Bronchial epithelial cell (primary cell): ENCODE measurements at regions not wholly inside any gene's neighbourhood (a gene's known extent, or its start where the extent isn't known, plus 50 kb on each side); places are given as distances from the start of the nearest gene placed in this dataset.

ENCODE experiments used
- DNase-seq: peaks from one replicate; pipeline ENCODE4 v3.0.0-alpha.2; 2010; ENCODE audit warnings: low read depth
- FAIRE-seq: peaks from 2 replicates; lab custom pipeline; 2011; peaks lifted over from hg19 to GRCh38; lab: Jason Lieb, UNC
- H3K27me3 ChIP-seq: 2 replicates; pipeline ENCODE4 v1.5.1; 2011; ENCODE audit warnings: low read length; ENCODE audit not compliant: control insufficient read depth, insufficient read depth
- H3K36me3 ChIP-seq: 2 replicates; pipeline ENCODE4 v1.5.1; 2011; ENCODE audit warnings: low read length; ENCODE audit not compliant: control insufficient read depth, insufficient read depth
- H3K4me3 ChIP-seq: 2 replicates; pipeline ENCODE4 v1.5.1; 2011; ENCODE audit warnings: mild to moderate bottlenecking, low read depth, low read length, control low read depth
- CTCF ChIP-seq: IDR thresholded peaks from 2 replicates; pipeline ENCODE4 v1.5.1; 2011; ENCODE audit warnings: mild to moderate bottlenecking, moderate library complexity, low read length, control low read depth, inconsistent platforms; ENCODE audit not compliant: insufficient read depth, severe bottlenecking

- Histone ChIP-seq H3K4me3 (no peak overlapping the region), H3K36me3 (no peaks in the 10 kb centered on the region), H3K27me3 (no peaks in the 10 kb centered on the region)
- no peak for TF ChIP-seq CTCF
- no peak for FAIRE-seq
- no peak for DNase-seq
These were observed 623.5 kb downstream of the EPHA4 start for GRCh38 chr2:220948579-220948978.

- H3K36me3 ChIP-seq = no peaks in the 10 kb centered on the region
- DNase-seq (no peak), FAIRE-seq (no peak)
- no peak overlapping the region for H3K4me3 ChIP-seq
- no peak for TF ChIP-seq CTCF
- H3K27me3 ChIP-seq = no peaks in the 10 kb centered on the region
These were observed 622.6 kb downstream of the EPHA4 start for GRCh38 chr2:220949466-220949865.

GRCh38 chr2:220955776-220956175, 616.3 kb downstream of the EPHA4 start:
- no peaks in the 10 kb centered on the region for H3K36me3 ChIP-seq
- no peak for TF ChIP-seq CTCF
- FAIRE-seq = no peak
- H3K27me3 ChIP-seq = no peaks in the 10 kb centered on the region
- no peak overlapping the region for H3K4me3 ChIP-seq
- DNase-seq = no peak

GRCh38 chr2:220956429-220956828, 615.7 kb downstream of the EPHA4 start:
- Histone ChIP-seq H3K27me3 (no peaks in the 10 kb centered on the region), H3K36me3 (no peaks in the 10 kb centered on the region), H3K4me3 (no peak overlapping the region)
- TF ChIP-seq CTCF = no peak
- DNase-seq (no peak), FAIRE-seq (no peak)

GRCh38 chr2:220959391-220959802, 612.7 kb downstream of the EPHA4 start:
- H3K27me3 ChIP-seq = no peaks in the 10 kb centered on the region
- no peaks in the 10 kb centered on the region for H3K36me3 ChIP-seq
- no peak for TF ChIP-seq CTCF
- no peak for DNase-seq
- H3K4me3 ChIP-seq = no peak overlapping the region
- no peak for FAIRE-seq

- H3K27me3 ChIP-seq = no peaks in the 10 kb centered on the region
- H3K4me3 ChIP-seq = no peak overlapping the region
- DNase-seq (no peak), FAIRE-seq (no peak)
- TF ChIP-seq CTCF = no peak
- H3K36me3 ChIP-seq = no peaks in the 10 kb centered on the region
These were observed 610.8 kb downstream of the EPHA4 start for GRCh38 chr2:220961143-220961860.
